Left ventricle myocardium superior (tissue), 1 donor: ENCODE measurements at regions not wholly inside any gene's neighbourhood (a gene's known extent, or its start where the extent isn't known, plus 50 kb on each side); places are given as distances from the start of the nearest gene placed in this dataset.

Experiments
- ATAC-seq: fragments of 200-7000 bp; cut with Tn5 transposase; one replicate; pipeline ENCODE4 v1.9.1; 2020; ENCODE audit warnings: mild to moderate bottlenecking, moderate library complexity
- DNase-seq: peaks from one replicate; pipeline ENCODE4 v3.0.0-alpha.2; 2020
- intact Hi-C: fragments of 100-400 bp; cut with micrococcal nuclease; formaldehyde crosslinking; loops from one replicate; pipeline ENCODE4 v1.11.0; 2022
- donor health status: DM: no; HTN: yes; CAD: no; lungs with severe emphysema.

GRCh38 chr17:69712801-69713311, 298.4 kb downstream of the MAP2K6 start:
- ATAC-seq (no peak), DNase-seq (no peak)
- intact Hi-C loops: no loop called here

GRCh38 chr17:69713815-69714214, 299.3 kb downstream of the MAP2K6 start:
- intact Hi-C loops: no loop called here
- DNase-seq: no peak
- no peak for ATAC-seq

- intact Hi-C loops: no loop called here
- DNase-seq: no peak
Observed at GRCh38 chr17:69714669-69715068, 300.2 kb downstream of the MAP2K6 start.

GRCh38 chr17:69715656-69716055, 301.2 kb downstream of the MAP2K6 start:
- intact Hi-C loops: no loop called here
- DNase-seq: no peak
- ATAC-seq: no peak

More at GRCh38 chr17:69714669-69715068, 300.2 kb downstream of the MAP2K6 start:
- no peak for ATAC-seq

GRCh38 chr17:69716556-69716955, 302.1 kb downstream of the MAP2K6 start:
- no peak for ATAC-seq
- no peak for DNase-seq
- intact Hi-C loops: no loop called here

- ATAC-seq (no peak), DNase-seq (no peak)
- intact Hi-C loops: no loop called here
Observed at GRCh38 chr17:69717214-69717613, 302.7 kb downstream of the MAP2K6 start.

GRCh38 chr17:69717819-69718218, 303.3 kb downstream of the MAP2K6 start:
- DNase-seq: no peak
- no peak for ATAC-seq
- intact Hi-C loops: no loop called here

- intact Hi-C loops: no loop called here
- ATAC-seq: no peak
- no peak for DNase-seq
Observed at GRCh38 chr17:69719474-69720048, 305.1 kb downstream of the MAP2K6 start.

GRCh38 chr17:69722518-69722917, 308.0 kb downstream of the MAP2K6 start:
- intact Hi-C loops: no loop called here
- no peak for DNase-seq
- no peak for ATAC-seq

- no peak for ATAC-seq
- DNase-seq: no peak
- intact Hi-C loops: no loop called here
Observed at GRCh38 chr17:69723316-69723715, 308.8 kb downstream of the MAP2K6 start.

GRCh38 chr17:69723741-69724140, 309.2 kb downstream of the MAP2K6 start:
- intact Hi-C loops: no loop called here
- DNase-seq (no peak), ATAC-seq (no peak)

GRCh38 chr17:69724238-69724637, 309.7 kb downstream of the MAP2K6 start:
- ATAC-seq (no peak), DNase-seq (no peak)
- intact Hi-C loops: no loop called here

GRCh38 chr17:69725146-69725545, 310.6 kb downstream of the MAP2K6 start:
- DNase-seq: no peak
- intact Hi-C loops: no loop called here
- ATAC-seq: no peak

- ATAC-seq (no peak), DNase-seq (no peak)
- intact Hi-C loops: no loop called here
Observed at GRCh38 chr17:69728816-69729215, 314.3 kb downstream of the MAP2K6 start.

GRCh38 chr17:69729944-69730343, 315.4 kb downstream of the MAP2K6 start:
- intact Hi-C loops: no loop called here
- ATAC-seq (no peak), DNase-seq (no peak)

- intact Hi-C loops: no loop called here
- ATAC-seq (no peak), DNase-seq (no peak)
Observed at GRCh38 chr17:69732272-69732918, 317.9 kb downstream of the MAP2K6 start.

GRCh38 chr17:69733171-69734012, 318.9 kb downstream of the MAP2K6 start:
- ATAC-seq (peak; percentile 100), DNase-seq (peak; percentile 51)
- intact Hi-C loops: no loop called here

- no peak for DNase-seq
- intact Hi-C loops: no loop called here
- ATAC-seq: no peak
Observed at GRCh38 chr17:69734656-69735055, 320.2 kb downstream of the MAP2K6 start.

- DNase-seq (no peak), ATAC-seq (no peak)
- intact Hi-C loops: no loop called here
Observed at GRCh38 chr17:69735285-69735684, 320.8 kb downstream of the MAP2K6 start.

GRCh38 chr17:69743091-69743490, 328.6 kb downstream of the MAP2K6 start:
- DNase-seq: no peak
- intact Hi-C loops: no loop called here
- ATAC-seq: no peak
